ENCODE measurements at regions not wholly inside any gene's neighbourhood (a gene's known extent, or its start where the extent isn't known, plus 50 kb on each side); places are given as distances from the start of the nearest gene placed in this dataset.

GRCh38 chr5:18195910-18196309, 561.6 kb downstream of the TAF11L14 start:
- DNase-seq (no peak), ATAC-seq (ENCODE audit: low FRiP score) (no peak)
- intact Hi-C loops (cut with DNase I), result no loop called here
- no peaks in the 10 kb centered on the region for H3K36me3 ChIP-seq (ENCODE audit: control insufficient read depth in 1 of 2, insufficient read depth in 2 of 2, low read length in 1 of 2)
- no peak overlapping the region for H3K4me3 ChIP-seq (ENCODE audit: low read length in 2 of 2)
- WGBS, 2 donors, result 59 to 66% methylated on average over 2 of the region's 2 CpGs
- H3K4me1 ChIP-seq (ENCODE audit: control insufficient read depth in 1 of 2, insufficient read depth in 2 of 2, low read length in 2 of 2), result no peaks in the 10 kb centered on the region
- no peak overlapping the region for H3K27ac ChIP-seq (ENCODE audit: low read depth in 1 of 2, low read length in 2 of 2)
- H3K27me3 ChIP-seq (ENCODE audit: control insufficient read depth in 1 of 2, insufficient read depth in 2 of 2, low read length in 1 of 2), result no peaks in the 10 kb centered on the region
- no peaks in the 10 kb centered on the region for H3K9me3 ChIP-seq (ENCODE audit: control insufficient read depth, low read length)

- no peak overlapping the region for H3K4me3 ChIP-seq (ENCODE audit: low read length in 2 of 2)
- intact Hi-C loops (cut with DNase I), result no loop called here
- ATAC-seq (ENCODE audit: low FRiP score), result no peak
- H3K36me3 ChIP-seq (ENCODE audit: control insufficient read depth in 1 of 2, insufficient read depth in 2 of 2, low read length in 1 of 2), result no peaks in the 10 kb centered on the region
- DNase-seq, result no peak
- no peaks in the 10 kb centered on the region for H3K4me1 ChIP-seq (ENCODE audit: control insufficient read depth in 1 of 2, insufficient read depth in 2 of 2, low read length in 2 of 2)
- no peak overlapping the region for H3K27ac ChIP-seq (ENCODE audit: low read depth in 1 of 2, low read length in 2 of 2)
- peaks cover 1% of the 10 kb centered on the region for H3K9me3 ChIP-seq (ENCODE audit: control insufficient read depth, low read length)
- WGBS, 2 donors, result 70 to 75% methylated on average over 2 of the region's 2 CpGs
- no peaks in the 10 kb centered on the region for H3K27me3 ChIP-seq (ENCODE audit: control insufficient read depth in 1 of 2, insufficient read depth in 2 of 2, low read length in 1 of 2)
Measured at GRCh38 chr5:18197734-18198133, 563.5 kb downstream of the TAF11L14 start.

GRCh38 chr5:18202164-18202563, 567.9 kb downstream of the TAF11L14 start:
- Histone ChIP-seq H3K36me3 (ENCODE audit: control insufficient read depth in 1 of 2, insufficient read depth in 2 of 2, low read length in 1 of 2) (no peaks in the 10 kb centered on the region), H3K27ac (ENCODE audit: low read depth in 1 of 2, low read length in 2 of 2) (no peak overlapping the region), H3K4me1 (ENCODE audit: control insufficient read depth in 1 of 2, insufficient read depth in 2 of 2, low read length in 2 of 2) (no peaks in the 10 kb centered on the region), H3K9me3 (ENCODE audit: control insufficient read depth, low read length) (peaks cover 1% of the 10 kb centered on the region), H3K4me3 (ENCODE audit: low read length in 2 of 2) (no peak overlapping the region), H3K27me3 (ENCODE audit: control insufficient read depth in 1 of 2, insufficient read depth in 2 of 2, low read length in 1 of 2) (no peaks in the 10 kb centered on the region)
- 70 to 85% methylated on average over 2 of the region's 2 CpGs for WGBS, 2 donors
- ATAC-seq (ENCODE audit: low FRiP score) (no peak), DNase-seq (no peak)
- intact Hi-C loops (cut with DNase I), result no loop called here

GRCh38 chr5:18203296-18203695, 569.0 kb downstream of the TAF11L14 start:
- ATAC-seq (ENCODE audit: low FRiP score) (no peak), DNase-seq (no peak)
- Histone ChIP-seq H3K27ac (ENCODE audit: low read depth in 1 of 2, low read length in 2 of 2) (no peak overlapping the region), H3K4me1 (ENCODE audit: control insufficient read depth in 1 of 2, insufficient read depth in 2 of 2, low read length in 2 of 2) (no peaks in the 10 kb centered on the region), H3K4me3 (ENCODE audit: low read length in 2 of 2) (no peak overlapping the region), H3K36me3 (ENCODE audit: control insufficient read depth in 1 of 2, insufficient read depth in 2 of 2, low read length in 1 of 2) (no peaks in the 10 kb centered on the region), H3K9me3 (ENCODE audit: control insufficient read depth, low read length) (peaks cover 1% of the 10 kb centered on the region), H3K27me3 (ENCODE audit: control insufficient read depth in 1 of 2, insufficient read depth in 2 of 2, low read length in 1 of 2) (no peaks in the 10 kb centered on the region)
- WGBS, 2 donors, result 6 to 13% methylated on average over 1 of the region's 1 CpG
- intact Hi-C loops (cut with DNase I), result no loop called here

GRCh38 chr5:18213666-18214065, 579.4 kb downstream of the TAF11L14 start:
- no peak overlapping the region for H3K4me3 ChIP-seq (ENCODE audit: low read length in 2 of 2)
- no peak for ATAC-seq (ENCODE audit: low FRiP score)
- no peaks in the 10 kb centered on the region for H3K9me3 ChIP-seq (ENCODE audit: control insufficient read depth, low read length)
- H3K27me3 ChIP-seq (ENCODE audit: control insufficient read depth in 1 of 2, insufficient read depth in 2 of 2, low read length in 1 of 2), result no peaks in the 10 kb centered on the region
- intact Hi-C loops (cut with DNase I), result no loop called here
- WGBS, 2 donors, result 70 to 80% methylated on average over 4 of the region's 4 CpGs
- no peaks in the 10 kb centered on the region for H3K4me1 ChIP-seq (ENCODE audit: control insufficient read depth in 1 of 2, insufficient read depth in 2 of 2, low read length in 2 of 2)
- no peak overlapping the region for H3K27ac ChIP-seq (ENCODE audit: low read depth in 1 of 2, low read length in 2 of 2)
- no peak for DNase-seq
- H3K36me3 ChIP-seq (ENCODE audit: control insufficient read depth in 1 of 2, insufficient read depth in 2 of 2, low read length in 1 of 2), result no peaks in the 10 kb centered on the region

GRCh38 chr5:18216016-18216415, 581.8 kb downstream of the TAF11L14 start:
- 22 to 35% methylated on average over 1 of the region's 1 CpG for WGBS, 2 donors
- no peak for ATAC-seq (ENCODE audit: low FRiP score)
- Histone ChIP-seq H3K4me1 (ENCODE audit: control insufficient read depth in 1 of 2, insufficient read depth in 2 of 2, low read length in 2 of 2) (no peaks in the 10 kb centered on the region), H3K9me3 (ENCODE audit: control insufficient read depth, low read length) (no peaks in the 10 kb centered on the region), H3K27ac (ENCODE audit: low read depth in 1 of 2, low read length in 2 of 2) (no peak overlapping the region), H3K36me3 (ENCODE audit: control insufficient read depth in 1 of 2, insufficient read depth in 2 of 2, low read length in 1 of 2) (no peaks in the 10 kb centered on the region), H3K4me3 (ENCODE audit: low read length in 2 of 2) (no peak overlapping the region), H3K27me3 (ENCODE audit: control insufficient read depth in 1 of 2, insufficient read depth in 2 of 2, low read length in 1 of 2) (no peaks in the 10 kb centered on the region)
- no peak for DNase-seq
- intact Hi-C loops (cut with DNase I), result no loop called here

GRCh38 chr5:18216729-18217128, 582.5 kb downstream of the TAF11L14 start:
- DNase-seq (no peak), ATAC-seq (ENCODE audit: low FRiP score) (no peak)
- Histone ChIP-seq H3K4me3 (ENCODE audit: low read length in 2 of 2) (no peak overlapping the region), H3K36me3 (ENCODE audit: control insufficient read depth in 1 of 2, insufficient read depth in 2 of 2, low read length in 1 of 2) (no peaks in the 10 kb centered on the region), H3K27ac (ENCODE audit: low read depth in 1 of 2, low read length in 2 of 2) (no peak overlapping the region), H3K9me3 (ENCODE audit: control insufficient read depth, low read length) (no peaks in the 10 kb centered on the region), H3K27me3 (ENCODE audit: control insufficient read depth in 1 of 2, insufficient read depth in 2 of 2, low read length in 1 of 2) (no peaks in the 10 kb centered on the region), H3K4me1 (ENCODE audit: control insufficient read depth in 1 of 2, insufficient read depth in 2 of 2, low read length in 2 of 2) (no peaks in the 10 kb centered on the region)
- 74 to 78% methylated on average over 3 of the region's 3 CpGs for WGBS, 2 donors
- intact Hi-C loops (cut with DNase I), result no loop called here

- H3K36me3 ChIP-seq (ENCODE audit: control insufficient read depth in 1 of 2, insufficient read depth in 2 of 2, low read length in 1 of 2), result no peaks in the 10 kb centered on the region
- 91 to 96% methylated on average over 1 of the region's 1 CpG for WGBS, 2 donors
- no peak overlapping the region for H3K27ac ChIP-seq (ENCODE audit: low read depth in 1 of 2, low read length in 2 of 2)
- no peak for ATAC-seq (ENCODE audit: low FRiP score)
- no peaks in the 10 kb centered on the region for H3K4me1 ChIP-seq (ENCODE audit: control insufficient read depth in 1 of 2, insufficient read depth in 2 of 2, low read length in 2 of 2)
- no peaks in the 10 kb centered on the region for H3K9me3 ChIP-seq (ENCODE audit: control insufficient read depth, low read length)
- no peaks in the 10 kb centered on the region for H3K27me3 ChIP-seq (ENCODE audit: control insufficient read depth in 1 of 2, insufficient read depth in 2 of 2, low read length in 1 of 2)
- no peak for DNase-seq
- H3K4me3 ChIP-seq (ENCODE audit: low read length in 2 of 2), result no peak overlapping the region
- intact Hi-C loops (cut with DNase I), result no loop called here
Measured at GRCh38 chr5:18219241-18219640, 585.0 kb downstream of the TAF11L14 start.

- no peaks in the 10 kb centered on the region for H3K9me3 ChIP-seq (ENCODE audit: control insufficient read depth, low read length)
- H3K36me3 ChIP-seq (ENCODE audit: control insufficient read depth in 1 of 2, insufficient read depth in 2 of 2, low read length in 1 of 2), result no peaks in the 10 kb centered on the region
- H3K4me1 ChIP-seq (ENCODE audit: control insufficient read depth in 1 of 2, insufficient read depth in 2 of 2, low read length in 2 of 2), result no peaks in the 10 kb centered on the region
- WGBS, 2 donors, result 71 to 82% methylated on average over 1 of the region's 1 CpG
- intact Hi-C loops (cut with DNase I), result no loop called here
- ATAC-seq (ENCODE audit: low FRiP score) (no peak), DNase-seq (no peak)
- no peaks in the 10 kb centered on the region for H3K27me3 ChIP-seq (ENCODE audit: control insufficient read depth in 1 of 2, insufficient read depth in 2 of 2, low read length in 1 of 2)
- H3K27ac ChIP-seq (ENCODE audit: low read depth in 1 of 2, low read length in 2 of 2), result no peak overlapping the region
- H3K4me3 ChIP-seq (ENCODE audit: low read length in 2 of 2), result no peak overlapping the region
Measured at GRCh38 chr5:18220631-18221030, 586.4 kb downstream of the TAF11L14 start.

Data from aorta (tissue), 5 donors.